K562 (cell line): ENCODE measurements at regions not wholly inside any gene's neighbourhood (a gene's known extent, or its start where the extent isn't known, plus 50 kb on each side); places are given as distances from the start of the nearest gene placed in this dataset.

ENCODE experiments used
- ATAC-seq: fragments of 200-7000 bp; cut with Tn5 transposase; 3 replicates; pipeline ENCODE4 v1.9.1; 2020; ENCODE audit warnings: moderate library complexity
- BruUV-seq: library from RNA; stranded (reverse); fragments of 400-500 nt; replicated peaks from 2 replicates; lab custom pipeline; 2021; lab: Mats Ljungman, UMichigan
- CTCF ChIA-PET: fragments of 300-600 bp; formaldehyde crosslinking; extraction: SDS; loops from one replicate; lab custom pipeline; 2021; ENCODE audit warnings: low intra/inter-chr PET ratio; lab: Yijun Ruan, JAX
- POLR2A ChIA-PET: fragments of 300-600, 350-650 bp; sonication (Branson Sonifier 250); formaldehyde crosslinking; extraction: SDS; loops from one replicate; lab custom pipeline; 2021; ENCODE audit warnings: antibody characterized with exemption, inconsistent platforms; lab: Yijun Ruan, JAX
- DNase-seq, 4 experiments: peaks; one replicate each; pipeline versions ENCODE4 v3.0.0 to v3.0.0-alpha.2; 2011 to 2018; ENCODE audit warnings: low spot score in 3 of 4, mixed read lengths in 3 of 4; ENCODE audit errors: extremely low read depth in 1 of 4
- FAIRE-seq: peaks from 2 replicates; lab custom pipeline; 2011; peaks lifted over from hg19 to GRCh38; lab: Jason Lieb, UNC
- H2AFZ ChIP-seq: 2 replicates; pipeline ENCODE4 v1.6.0; 2011; ENCODE audit warnings: low read depth, low read length, control low read depth, inconsistent platforms
- H3K27ac ChIP-seq: fragments of 200-600 bp; 3 replicates; pipeline ENCODE4 v1.8.0; 2011; ENCODE audit warnings: low read depth, mild to moderate bottlenecking, control low read depth, inconsistent platforms, low read length, moderate library complexity, mixed read lengths; ENCODE audit errors: extremely low read depth
- H3K27me3 ChIP-seq, 2 experiments: fragments of 300-600 bp in 1 of 2; 2 replicates in 1 of 2; 3 replicates in 1 of 2; pipeline versions ENCODE4 v1.6.0 to v1.8.0; 2011; ENCODE audit warnings: inconsistent platforms in 2 of 2, low read length in 2 of 2, mild to moderate bottlenecking in 1 of 2, mixed read lengths in 1 of 2, moderate library complexity in 1 of 2; ENCODE audit not compliant: control insufficient read depth in 2 of 2, insufficient read depth in 2 of 2
- H3K36me3 ChIP-seq: fragments of 300-600 bp; 3 replicates; pipeline ENCODE4 v1.8.0; 2011; ENCODE audit warnings: mild to moderate bottlenecking, low read length, inconsistent platforms; ENCODE audit not compliant: control insufficient read depth, insufficient read depth
- H3K4me1 ChIP-seq, 2 experiments: fragments of 200-600 bp in 1 of 2; replicated peaks in 1 of 2; 2 replicates in 1 of 2; 3 replicates in 1 of 2; pipeline versions ENCODE4 v1.5.1 to v1.8.0; 2011; ENCODE audit warnings: inconsistent platforms in 2 of 2, low read length in 2 of 2, mild to moderate bottlenecking in 1 of 2, mixed read lengths in 1 of 2, moderate library complexity in 1 of 2; ENCODE audit not compliant: control insufficient read depth in 2 of 2, insufficient read depth in 2 of 2
- H3K4me2 ChIP-seq: 2 replicates; pipeline ENCODE4 v1.6.1; 2011; ENCODE audit warnings: low read length, control low read depth, inconsistent platforms, mixed read lengths; ENCODE audit not compliant: insufficient read depth
- H3K4me3 ChIP-seq: fragments of 200-600 bp; sonication (generic), shearing (Covaris generic); 2 replicates; pipeline ENCODE4 v1.5.1; 2016; ENCODE audit warnings: control low read depth, inconsistent platforms
- H3K79me2 ChIP-seq: fragments of 200-600 bp; 3 replicates; pipeline ENCODE4 v1.8.0; 2011; ENCODE audit warnings: low read length, inconsistent platforms; ENCODE audit not compliant: control insufficient read depth, insufficient read depth
- H3K9ac ChIP-seq, 2 experiments: 2 replicates each; pipeline versions ENCODE4 v1.6.0 to v1.6.1; 2011; ENCODE audit warnings: low read depth in 2 of 2, low read length in 2 of 2, control low read depth in 1 of 2, inconsistent platforms in 1 of 2, mild to moderate bottlenecking in 1 of 2, mixed read lengths in 1 of 2; ENCODE audit not compliant: insufficient read depth in 1 of 2
- H3K9me1 ChIP-seq: one replicate; pipeline ENCODE4 v1.6.0; 2011; ENCODE audit warnings: inconsistent platforms, mild to moderate bottlenecking, low read length, moderate library complexity; ENCODE audit not compliant: control insufficient read depth, insufficient read depth
- H3K9me3 ChIP-seq: replicated peaks from 2 replicates; pipeline ENCODE4 v1.5.1; 2011; ENCODE audit warnings: low read depth, low read length, inconsistent platforms; ENCODE audit not compliant: control insufficient read depth, insufficient read depth
- H4K20me1 ChIP-seq: replicated peaks from 2 replicates; pipeline ENCODE4 v1.6.1; 2011; ENCODE audit warnings: low read length, inconsistent platforms, mixed read lengths; ENCODE audit not compliant: control insufficient read depth, insufficient read depth
- CAMTA2 ChIP-seq: fragments of 250-450 bp; sonication (Bioruptor Pico); conservative IDR thresholded peaks from 2 replicates; pipeline ENCODE4 v1.5.1; 2022
- CBFA2T3 ChIP-seq: fragments of 450-650 bp; IDR thresholded peaks from 2 replicates; pipeline ENCODE4 v1.6.1; 2017
- L3MBTL2 ChIP-seq: fragments of 450-650 bp; IDR thresholded peaks from 2 replicates; pipeline ENCODE4 v1.6.1; 2016; ENCODE audit warnings: mild to moderate bottlenecking, moderate library complexity
- SNRNP70 ChIP-seq: fragments of 200-400 bp; formaldehyde crosslinking; optimal IDR thresholded peaks from 2 replicates; pipeline ENCODE3; 2017; ENCODE audit warnings: low read depth, low read length
- TARDBP ChIP-seq: fragments of 450-650 bp; IDR thresholded peaks from 2 replicates; pipeline ENCODE4 v1.6.1; 2016
- TCF7 ChIP-seq: sonication (generic); IDR thresholded peaks from 2 replicates; pipeline ENCODE4 v1.6.1; 2016; ENCODE audit warnings: antibody characterized with exemption, borderline replicate concordance
- YBX1 ChIP-seq: fragments of 450-650 bp; IDR thresholded peaks from 2 replicates; pipeline ENCODE4 v1.7.1; 2016; ENCODE audit warnings: mild to moderate bottlenecking
- ZNF23 ChIP-seq: fragments of 250-450 bp; sonication (Bioruptor Pico); IDR thresholded peaks from 2 replicates; pipeline ENCODE4 v1.4.0; 2020; ENCODE audit warnings: mild to moderate bottlenecking
- ZNF695 ChIP-seq: fragments of 450-650 bp; formaldehyde crosslinking; IDR thresholded peaks from 2 replicates; pipeline ENCODE4 v1.4.0; 2020; ENCODE audit warnings: mild to moderate bottlenecking, moderate library complexity
- ZNF778 ChIP-seq: fragments of 450-650 bp; formaldehyde crosslinking; IDR thresholded peaks from 2 replicates; pipeline ENCODE4 v1.4.0; 2020; ENCODE audit warnings: mild to moderate bottlenecking, moderate library complexity
- WGBS: fragments of 100-300 bp; shearing (Covaris generic); methylation state at CpG from one replicate; pipeline ENCODE4 v1.1.6; 2016; ENCODE audit warnings: low coverage, mixed read lengths; ENCODE audit not compliant: insufficient coverage; ENCODE audit errors: missing lambda C conversion rate; 5-methylcytosine and 5-hydroxymethylcytosine counted together
- in situ Hi-C: fragments of 300-500 bp; cut with MboI; formaldehyde crosslinking; loops from 4 replicates; pipeline ENCODE4 v1.15.0; 2018; ENCODE audit warnings: inconsistent platforms, mixed read lengths
- intact Hi-C: fragments of 100-400 bp; cut with micrococcal nuclease; formaldehyde crosslinking; loops from 2 replicates; pipeline ENCODE4 v1.14.2; 2022
- TF ChIP-seq, protein P1 (sequence below): fragments of 250-450 bp; sonication (Bioruptor Pico); IDR thresholded peaks from 2 replicates; pipeline ENCODE4 v1.4.0; 2020; ENCODE audit warnings: mild to moderate bottlenecking
- TF ChIP-seq, protein P2 (sequence below): fragments of 450-650 bp; formaldehyde crosslinking; IDR thresholded peaks from 2 replicates; pipeline ENCODE4 v1.4.0; 2022; ENCODE audit warnings: missing genetic modification characterization
- TF ChIP-seq, protein P3 (sequence below): fragments of 250-450 bp; sonication (Bioruptor Pico); IDR thresholded peaks from 2 replicates; pipeline ENCODE4 v1.5.0; 2021
- TF ChIP-seq, protein P4 (sequence below): IDR thresholded peaks from 2 replicates; pipeline ENCODE4 v1.6.1; 2012; ENCODE audit warnings: low read depth, low read length, improper control_type of control experiment, borderline replicate concordance

DNA sequence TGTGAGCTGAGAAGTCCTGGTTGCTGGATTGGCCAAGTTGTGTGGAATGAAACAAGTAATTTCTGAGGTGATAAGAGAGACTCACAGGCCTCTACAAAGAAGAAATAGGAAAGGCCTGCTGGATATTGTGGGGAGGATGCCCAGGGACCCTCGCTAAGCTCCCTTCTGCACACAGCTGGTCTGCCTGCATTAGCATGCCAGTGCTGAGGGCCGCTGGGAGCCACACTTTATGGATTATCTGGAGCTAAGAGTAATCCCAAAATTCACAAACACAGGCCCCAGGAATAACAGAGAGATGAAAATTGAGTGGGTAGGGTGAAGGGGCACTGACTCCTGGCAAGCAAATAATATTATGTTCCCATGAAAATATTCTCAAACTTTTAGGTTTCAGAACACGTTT lies 114.9 kb upstream of the SIX3 start:
- H3K9me3 ChIP-seq = no peaks in the 10 kb centered on the region
- H3K4me3 ChIP-seq = no peak overlapping the region
- H3K4me2 ChIP-seq = no peak overlapping the region
- CTCF ChIA-PET = no interaction called here
- intact Hi-C loops (no loop called here), in situ Hi-C loops (no loop called here)
- peaks cover 11 to 33% of the 10 kb centered on the region in 2 experiments for H3K27me3 ChIP-seq
- FAIRE-seq (no peak), DNase-seq (no peak), ATAC-seq (no peak)
- H3K9ac ChIP-seq = no peak overlapping the region
- BruUV-seq = no TSS peak
- no peaks in the 10 kb centered on the region; a peak in 1 of 5 replicates for H3K4me1 ChIP-seq
- no peak overlapping the region for H2AFZ ChIP-seq
- no peaks in the 10 kb centered on the region for H3K36me3 ChIP-seq
- POLR2A ChIA-PET = no interaction called here
- no peaks in the 10 kb centered on the region for H3K9me1 ChIP-seq
- no peaks in the 10 kb centered on the region for H4K20me1 ChIP-seq
- 0% methylated on average over 3 of the region's 3 CpGs for WGBS
- no peak overlapping the region for H3K27ac ChIP-seq
- H3K79me2 ChIP-seq = no peaks in the 10 kb centered on the region
- no peak for TF ChIP-seq ZNF695 (CRISPR knock-in tag)
- TF ChIP-seq CBFA2T3 = no peak
- TF ChIP-seq ZNF778 (CRISPR knock-in tag) = no peak
- TF ChIP-seq ZNF23 (CRISPR knock-in tag) = no peak
- TF ChIP-seq, protein P1, sequence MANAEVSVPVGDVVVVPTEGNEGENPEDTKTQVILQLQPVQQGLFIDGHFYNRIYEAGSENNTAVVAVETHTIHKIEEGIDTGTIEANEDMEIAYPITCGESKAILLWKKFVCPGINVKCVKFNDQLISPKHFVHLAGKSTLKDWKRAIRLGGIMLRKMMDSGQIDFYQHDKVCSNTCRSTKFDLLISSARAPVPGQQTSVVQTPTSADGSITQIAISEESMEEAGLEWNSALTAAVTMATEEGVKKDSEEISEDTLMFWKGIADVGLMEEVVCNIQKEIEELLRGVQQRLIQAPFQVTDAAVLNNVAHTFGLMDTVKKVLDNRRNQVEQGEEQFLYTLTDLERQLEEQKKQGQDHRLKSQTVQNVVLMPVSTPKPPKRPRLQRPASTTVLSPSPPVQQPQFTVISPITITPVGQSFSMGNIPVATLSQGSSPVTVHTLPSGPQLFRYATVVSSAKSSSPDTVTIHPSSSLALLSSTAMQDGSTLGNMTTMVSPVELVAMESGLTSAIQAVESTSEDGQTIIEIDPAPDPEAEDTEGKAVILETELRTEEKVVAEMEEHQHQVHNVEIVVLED (CRISPR knock-in tag) = no peak
- TF ChIP-seq, protein P2, sequence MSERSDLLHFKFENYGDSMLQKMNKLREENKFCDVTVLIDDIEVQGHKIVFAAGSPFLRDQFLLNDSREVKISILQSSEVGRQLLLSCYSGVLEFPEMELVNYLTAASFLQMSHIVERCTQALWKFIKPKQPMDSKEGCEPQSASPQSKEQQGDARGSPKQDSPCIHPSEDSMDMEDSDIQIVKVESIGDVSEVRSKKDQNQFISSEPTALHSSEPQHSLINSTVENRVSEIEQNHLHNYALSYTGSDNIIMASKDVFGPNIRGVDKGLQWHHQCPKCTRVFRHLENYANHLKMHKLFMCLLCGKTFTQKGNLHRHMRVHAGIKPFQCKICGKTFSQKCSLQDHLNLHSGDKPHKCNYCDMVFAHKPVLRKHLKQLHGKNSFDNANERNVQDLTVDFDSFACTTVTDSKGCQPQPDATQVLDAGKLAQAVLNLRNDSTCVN (CRISPR knock-in tag) = no peak
- no peak for TF ChIP-seq L3MBTL2
- TF ChIP-seq TCF7 = no peak
- no peak for TF ChIP-seq CAMTA2
- TF ChIP-seq, protein P3, sequence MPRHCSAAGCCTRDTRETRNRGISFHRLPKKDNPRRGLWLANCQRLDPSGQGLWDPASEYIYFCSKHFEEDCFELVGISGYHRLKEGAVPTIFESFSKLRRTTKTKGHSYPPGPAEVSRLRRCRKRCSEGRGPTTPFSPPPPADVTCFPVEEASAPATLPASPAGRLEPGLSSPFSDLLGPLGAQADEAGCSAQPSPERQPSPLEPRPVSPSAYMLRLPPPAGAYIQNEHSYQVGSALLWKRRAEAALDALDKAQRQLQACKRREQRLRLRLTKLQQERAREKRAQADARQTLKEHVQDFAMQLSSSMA (CRISPR knock-in tag) = no peak
- no peak for TF ChIP-seq TARDBP
- TF ChIP-seq SNRNP70 = no peak
- no peak for TF ChIP-seq YBX1
- TF ChIP-seq, protein P4, sequence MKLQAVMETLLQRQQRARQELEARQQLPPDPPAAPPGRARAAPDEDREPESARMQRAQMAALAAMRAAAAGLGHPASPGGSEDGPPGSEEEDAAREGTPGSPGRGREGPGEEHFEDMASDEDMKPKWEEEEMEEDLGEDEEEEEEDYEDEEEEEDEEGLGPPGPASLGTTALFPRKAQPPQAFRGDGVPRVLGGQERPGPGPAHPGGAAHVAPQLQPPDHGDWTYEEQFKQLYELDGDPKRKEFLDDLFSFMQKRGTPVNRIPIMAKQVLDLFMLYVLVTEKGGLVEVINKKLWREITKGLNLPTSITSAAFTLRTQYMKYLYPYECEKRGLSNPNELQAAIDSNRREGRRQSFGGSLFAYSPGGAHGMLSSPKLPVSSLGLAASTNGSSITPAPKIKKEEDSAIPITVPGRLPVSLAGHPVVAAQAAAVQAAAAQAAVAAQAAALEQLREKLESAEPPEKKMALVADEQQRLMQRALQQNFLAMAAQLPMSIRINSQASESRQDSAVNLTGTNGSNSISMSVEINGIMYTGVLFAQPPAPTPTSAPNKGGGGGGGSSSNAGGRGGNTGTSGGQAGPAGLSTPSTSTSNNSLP = no peak
